ENCODE measurements at regions not wholly inside any gene's neighbourhood (a gene's known extent, or its start where the extent isn't known, plus 50 kb on each side); places are given as distances from the start of the nearest gene placed in this dataset.

- no peak for TF ChIP-seq CTCF (IDR thresholded peaks at IDR 0.05; ENCODE audit: insufficient read depth, low read length)
- TF ChIP-seq GABPA (IDR thresholded peaks at IDR 0.05; ENCODE audit: low read depth) = no peak
- TF ChIP-seq POLR2AphosphoS5 (IDR thresholded peaks at IDR 0.05; ENCODE audit: low read depth) = no peak
- no peak for TF ChIP-seq REST (IDR thresholded peaks at IDR 0.05; ENCODE audit: insufficient replicate concordance, low read depth)
Observed at GRCh38 chr3:25125201-25125600, 302.9 kb upstream of the RARB start.
